HG02973 (cell line): ENCODE measurements at regions not wholly inside any gene's neighbourhood (a gene's known extent, or its start where the extent isn't known, plus 50 kb on each side); places are given as distances from the start of the nearest gene placed in this dataset.

Experiments used
- ATAC-seq: cut with Tn5 transposase; IDR thresholded peaks from one replicate; pipeline ENCODE4 v1.9.1; 2021; ENCODE audit warnings: moderate library complexity; ENCODE audit not compliant: unreplicated experiment

GRCh38 chr2:221640686-221641085 is 68.6 kb upstream of the EPHA4 start:
- ATAC-seq = no peak

GRCh38 chr2:221637851-221638250 is 65.7 kb upstream of the EPHA4 start:
- ATAC-seq = no peak

DNA sequence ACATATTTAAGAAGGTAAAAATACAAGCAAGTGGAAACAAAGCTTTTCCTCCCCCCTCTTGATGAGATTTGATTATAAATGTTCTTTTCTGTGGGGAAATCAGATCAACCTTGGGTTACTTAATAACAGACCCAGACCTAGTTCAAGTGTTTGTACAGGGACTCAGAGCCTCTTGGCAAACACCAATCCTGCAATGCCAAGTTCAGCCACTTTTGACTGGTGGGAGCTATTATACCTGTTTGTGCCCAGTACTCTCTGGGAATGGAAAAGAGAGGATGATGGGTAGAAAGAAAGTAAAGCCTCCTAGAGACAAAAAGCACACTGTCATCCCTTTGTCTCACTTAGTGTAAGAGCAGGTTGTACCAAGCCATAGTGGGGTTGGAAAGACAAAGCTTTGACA is 63.8 kb upstream of the EPHA4 start:
- ATAC-seq = no peak

GRCh38 chr2:221629468-221629867 is 57.4 kb upstream of the EPHA4 start:
- no peak for ATAC-seq

DNA sequence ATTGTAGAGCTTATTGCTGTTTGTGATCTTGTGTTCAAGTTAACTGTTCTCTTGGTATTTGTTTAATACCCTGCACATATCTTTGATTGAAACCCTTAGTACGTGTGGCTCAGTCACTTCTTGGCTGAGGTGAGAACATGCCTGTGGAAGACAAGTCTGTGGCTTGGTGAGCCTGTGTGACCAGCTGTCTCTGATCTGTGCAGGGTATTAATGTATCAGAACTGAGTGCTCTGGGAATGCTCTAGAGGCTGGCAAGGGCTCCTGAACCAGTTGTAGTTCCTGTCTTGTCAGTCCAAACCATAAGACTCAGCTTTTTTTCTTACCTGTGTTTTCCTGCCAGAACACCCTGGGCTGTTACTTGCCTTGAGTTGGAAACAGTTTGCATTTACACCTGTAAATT is 52.4 kb upstream of the EPHA4 start:
- no peak for ATAC-seq
